PFSK-1 (cell line): ENCODE measurements at regions not wholly inside any gene's neighbourhood (a gene's known extent, or its start where the extent isn't known, plus 50 kb on each side); places are given as distances from the start of the nearest gene placed in this dataset.

ENCODE experiments used
- FOXP2 ChIP-seq: optimal IDR thresholded peaks from 2 replicates; pipeline ENCODE3; 2011; ENCODE audit warnings: borderline replicate concordance, control low read depth, inconsistent platforms; ENCODE audit not compliant: insufficient read depth; ENCODE audit errors: extremely low read length, extremely low read depth
- POLR2AphosphoS5 ChIP-seq: IDR thresholded peaks from 2 replicates; pipeline ENCODE4 v1.6.1; 2012; ENCODE audit warnings: low read depth, mild to moderate bottlenecking, control low read depth, low read length, moderate library complexity
- REST ChIP-seq, 2 experiments: IDR thresholded peaks; 2 replicates each; pipeline versions ENCODE4 v1.6.1 to v1.8.0; 2011 to 2012; ENCODE audit warnings: low read depth in 2 of 2, low read length in 2 of 2, control low read depth in 1 of 2, inconsistent platforms in 1 of 2, mild to moderate bottlenecking in 1 of 2, moderate library complexity in 1 of 2; ENCODE audit not compliant: insufficient read depth in 1 of 2
- SIN3A ChIP-seq: IDR thresholded peaks from 2 replicates; pipeline ENCODE4 v1.6.1; 2012; ENCODE audit warnings: mild to moderate bottlenecking, low read length, moderate library complexity, borderline replicate concordance; ENCODE audit not compliant: insufficient read depth
- TAF1 ChIP-seq: IDR thresholded peaks from 2 replicates; pipeline ENCODE4 v1.6.1; 2012; ENCODE audit warnings: low read length, control low read depth, borderline replicate concordance; ENCODE audit not compliant: insufficient read depth

GRCh38 chr4:33162122-33162521 is 2442.0 kb downstream of the PCDH7 start:
- TF ChIP-seq FOXP2 (no peak), POLR2AphosphoS5 (no peak), REST (IDR thresholded peaks at IDR 0.05; ENCODE audit: insufficient read depth in 1 of 2, low read depth in 2 of 2, low read length in 2 of 2) (no peak), TAF1 (no peak), SIN3A (no peak)
